ENCODE measurements at regions not wholly inside any gene's neighbourhood (a gene's known extent, or its start where the extent isn't known, plus 50 kb on each side); places are given as distances from the start of the nearest gene placed in this dataset.
"Not testable (repeated sequence)": the region's sequence is repeated elsewhere in the genome, so short reads cannot be mapped to it uniquely, and the experiment has no call there.

DNA sequence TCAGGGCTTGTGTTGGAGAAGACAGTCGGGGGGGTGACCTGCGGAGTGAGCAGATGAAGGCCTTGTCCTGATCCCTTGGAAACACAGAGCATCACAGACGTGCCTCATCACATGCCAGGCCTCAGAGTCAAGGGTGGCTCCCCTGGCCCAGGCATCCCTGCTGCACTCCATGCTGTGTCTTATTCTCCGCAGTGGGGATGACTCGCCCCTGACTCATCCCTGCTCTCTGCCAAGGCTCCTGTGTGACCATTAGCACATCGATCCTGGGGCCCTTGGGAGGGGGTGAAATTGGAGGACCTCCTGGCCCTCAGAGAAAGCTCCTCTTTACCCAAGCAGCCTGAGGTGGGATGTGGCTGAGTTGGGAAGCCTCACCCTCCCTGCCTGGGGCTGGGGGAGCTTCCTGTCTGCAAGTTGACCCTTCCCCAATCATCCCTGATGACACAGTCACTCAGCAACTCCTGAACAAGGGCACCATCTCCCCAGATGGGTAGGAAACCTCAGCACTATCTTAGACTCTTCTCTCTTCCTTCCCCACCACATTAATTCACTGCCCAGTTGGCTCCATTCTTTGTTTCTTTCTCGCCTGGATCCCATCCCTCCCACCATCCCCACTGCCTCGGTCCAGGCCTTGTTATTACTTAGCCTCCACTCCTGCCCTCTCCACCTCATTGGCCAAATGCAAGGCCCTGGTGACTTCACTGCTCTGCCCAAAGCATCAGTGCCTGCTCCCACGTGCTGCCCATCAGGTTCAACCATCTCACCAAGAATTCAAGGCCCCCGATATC, 74.6 kb downstream of the CAMK2N1 start:
- no peak for DNase-seq
- no peak for ATAC-seq (replicated peaks)
- Mint-ChIP-seq H3K9me3 (peaks cover 0 to 2% of the 10 kb centered on the region in 2 donors), H3K4me1 (peaks cover 0 to 2% of the 10 kb centered on the region in 2 donors), H3K27me3 (peaks cover 28 to 38% of the 10 kb centered on the region in 2 donors), H3K4me3 (no peak overlapping the region), H3K27ac (no peak overlapping the region), H3K36me3 (no peaks in the 10 kb centered on the region)

DNA sequence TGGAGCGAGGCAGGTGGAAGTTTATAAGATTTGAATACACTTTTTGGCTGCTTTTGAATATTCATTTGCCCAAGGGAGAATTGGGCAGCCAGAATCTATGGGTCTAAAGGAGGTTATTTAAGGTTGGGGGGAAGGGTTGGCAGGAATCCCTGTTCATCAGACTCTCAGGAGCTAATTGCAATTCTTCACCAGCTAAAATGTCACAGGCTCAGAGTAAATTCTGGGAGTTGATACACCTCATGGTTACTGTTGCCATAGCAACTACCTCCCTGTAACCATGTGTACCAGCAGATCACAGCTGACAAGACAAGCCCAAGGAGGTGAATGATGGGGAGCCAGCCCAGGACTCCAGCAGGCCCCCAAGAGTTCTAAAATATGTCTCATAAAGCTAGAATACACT, 75.5 kb downstream of the CAMK2N1 start:
- H3K27ac Mint-ChIP-seq: no peak overlapping the region
- peaks cover 0 to 7% of the 10 kb centered on the region in 2 donors for H3K4me1 Mint-ChIP-seq
- H3K4me3 Mint-ChIP-seq: no peak overlapping the region
- peaks cover 0 to 2% of the 10 kb centered on the region in 2 donors for H3K9me3 Mint-ChIP-seq
- H3K27me3 Mint-ChIP-seq: peaks cover 29 to 41% of the 10 kb centered on the region in 2 donors
- no peaks in the 10 kb centered on the region for H3K36me3 Mint-ChIP-seq
- no peak for DNase-seq
- ATAC-seq (replicated peaks): no peak

DNA sequence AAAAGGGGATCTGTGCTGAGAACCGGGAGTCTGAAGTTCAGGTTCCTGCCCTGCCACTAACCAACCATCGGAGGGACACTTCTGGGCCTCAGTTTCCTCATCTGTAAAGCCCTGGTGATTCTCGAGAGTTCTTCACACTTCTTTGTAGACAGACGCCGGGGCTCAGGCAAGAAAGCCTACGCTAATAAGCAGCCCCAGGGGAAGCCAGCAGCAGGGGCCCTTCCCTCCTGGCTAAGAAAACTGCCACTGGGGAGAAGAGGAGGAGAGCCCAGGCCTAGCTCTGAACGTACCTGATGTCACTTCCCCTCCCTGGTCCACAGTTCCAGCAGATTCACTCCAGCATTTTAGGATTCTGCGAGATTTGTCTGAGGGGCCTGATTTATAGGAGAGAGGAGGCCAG, 76.0 kb downstream of the CAMK2N1 start:
- H3K4me1 Mint-ChIP-seq: peaks cover 0 to 9% of the 10 kb centered on the region in 2 donors
- no peak overlapping the region for H3K27ac Mint-ChIP-seq

DNA sequence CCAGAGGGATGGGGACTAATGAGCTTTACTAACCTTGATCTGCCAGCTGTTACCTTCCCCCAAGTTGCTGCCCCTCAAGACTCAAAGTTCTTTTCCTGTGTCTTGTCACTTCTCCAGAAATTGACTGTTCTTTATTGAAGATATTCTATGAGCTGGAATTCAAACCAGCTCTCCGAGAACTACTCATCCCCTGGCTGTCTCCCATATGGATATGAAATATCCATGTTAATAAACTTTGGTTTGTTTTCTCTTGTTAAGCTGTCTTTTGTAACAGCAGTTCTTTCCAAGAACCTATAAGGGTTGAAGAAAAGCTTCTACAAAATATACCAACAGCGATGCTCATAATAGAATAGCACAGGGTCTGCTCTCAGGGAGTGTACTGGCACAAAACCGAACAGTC, 77.0 kb downstream of the CAMK2N1 start:
- Mint-ChIP-seq H3K4me1 (peaks cover 0 to 12% of the 10 kb centered on the region in 2 donors), H3K27me3 (peaks cover 37 to 55% of the 10 kb centered on the region in 2 donors), H3K36me3 (no peaks in the 10 kb centered on the region), H3K27ac (no peak overlapping the region), H3K9me3 (no peaks in the 10 kb centered on the region), H3K4me3 (no peak overlapping the region)
- DNase-seq: no peak
- no peak for ATAC-seq (replicated peaks)

More for the DNA sequence above, 76.0 kb downstream of the CAMK2N1 start:
- Mint-ChIP-seq H3K36me3 (no peaks in the 10 kb centered on the region), H3K27me3 (peaks cover 33 to 45% of the 10 kb centered on the region in 2 donors), H3K9me3 (peaks cover 0 to 2% of the 10 kb centered on the region in 2 donors), H3K4me3 (no peak overlapping the region)
- no peak for ATAC-seq (replicated peaks)
- no peak for DNase-seq

DNA sequence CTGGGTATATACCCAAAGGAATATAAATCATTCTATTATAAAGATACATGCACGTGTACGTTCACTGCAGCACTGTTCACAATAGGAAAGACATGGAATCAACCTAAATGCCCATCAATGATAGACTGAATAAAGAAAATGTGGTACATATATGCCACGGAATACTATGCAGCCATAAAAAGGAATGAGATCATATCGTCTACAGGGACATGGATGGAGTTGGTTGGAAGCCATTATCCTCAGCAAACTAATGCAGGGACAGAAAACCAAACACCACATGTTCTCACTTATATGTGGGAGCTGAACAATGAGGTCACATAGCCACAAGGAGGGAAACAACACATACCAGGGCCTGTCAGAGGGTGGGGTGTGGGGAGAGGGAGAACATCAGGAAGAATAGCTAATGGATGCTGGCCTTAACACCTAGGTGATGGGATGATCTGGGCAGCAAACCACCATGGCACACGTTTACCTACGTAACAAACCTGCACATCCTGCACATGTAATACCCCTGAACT, 77.8 kb downstream of the CAMK2N1 start:
- H3K4me1 Mint-ChIP-seq: peaks cover 0 to 12% of the 10 kb centered on the region in 2 donors
- not testable (repeated sequence) for H3K27ac Mint-ChIP-seq; DNase-seq; H3K9me3 Mint-ChIP-seq; ATAC-seq (replicated peaks); H3K4me3 Mint-ChIP-seq; H3K36me3 Mint-ChIP-seq
- H3K27me3 Mint-ChIP-seq: peaks cover 39 to 58% of the 10 kb centered on the region in 2 donors

DNA sequence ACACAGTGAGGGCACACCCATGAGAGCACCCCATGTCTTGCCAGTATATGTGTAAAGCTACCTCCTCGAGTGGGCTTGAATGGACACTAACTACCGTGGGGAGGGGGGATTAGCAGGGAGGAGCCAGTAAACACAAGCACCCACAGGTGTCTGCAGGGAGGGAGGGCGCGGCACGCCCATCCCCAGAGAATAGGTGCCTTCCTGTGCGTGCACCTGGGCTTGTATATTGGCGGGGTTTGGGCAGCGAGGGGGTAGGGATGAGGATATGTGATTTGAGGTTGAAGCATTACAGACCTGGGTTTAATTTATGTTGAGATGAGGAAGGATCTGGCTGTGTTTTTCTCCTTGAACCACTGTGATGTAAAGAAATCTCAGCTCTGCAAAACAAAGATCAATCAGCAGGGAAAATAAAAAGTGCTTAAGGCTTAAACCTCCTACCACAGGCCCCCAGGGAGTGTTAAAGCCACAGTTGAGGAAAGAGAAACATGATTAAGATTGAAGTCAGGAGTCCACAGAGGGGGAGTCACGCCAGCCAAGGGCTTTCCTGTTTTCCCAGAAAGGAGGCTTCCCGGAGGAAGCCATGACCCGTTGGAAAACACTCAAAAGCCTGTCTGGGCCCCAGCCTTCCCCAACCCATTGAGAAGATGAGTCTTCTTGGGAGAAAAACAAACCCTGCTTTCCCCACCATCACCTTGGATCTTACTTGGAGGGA, 80.0 kb downstream of the CAMK2N1 start:
- Mint-ChIP-seq H3K27me3 (peaks cover 47 to 66% of the 10 kb centered on the region in 2 donors), H3K36me3 (no peaks in the 10 kb centered on the region), H3K27ac (no peak overlapping the region), H3K4me3 (no peak overlapping the region), H3K4me1 (peaks cover 0 to 12% of the 10 kb centered on the region in 2 donors), H3K9me3 (no peaks in the 10 kb centered on the region)
- DNase-seq (no peak), ATAC-seq (replicated peaks) (no peak)

DNA sequence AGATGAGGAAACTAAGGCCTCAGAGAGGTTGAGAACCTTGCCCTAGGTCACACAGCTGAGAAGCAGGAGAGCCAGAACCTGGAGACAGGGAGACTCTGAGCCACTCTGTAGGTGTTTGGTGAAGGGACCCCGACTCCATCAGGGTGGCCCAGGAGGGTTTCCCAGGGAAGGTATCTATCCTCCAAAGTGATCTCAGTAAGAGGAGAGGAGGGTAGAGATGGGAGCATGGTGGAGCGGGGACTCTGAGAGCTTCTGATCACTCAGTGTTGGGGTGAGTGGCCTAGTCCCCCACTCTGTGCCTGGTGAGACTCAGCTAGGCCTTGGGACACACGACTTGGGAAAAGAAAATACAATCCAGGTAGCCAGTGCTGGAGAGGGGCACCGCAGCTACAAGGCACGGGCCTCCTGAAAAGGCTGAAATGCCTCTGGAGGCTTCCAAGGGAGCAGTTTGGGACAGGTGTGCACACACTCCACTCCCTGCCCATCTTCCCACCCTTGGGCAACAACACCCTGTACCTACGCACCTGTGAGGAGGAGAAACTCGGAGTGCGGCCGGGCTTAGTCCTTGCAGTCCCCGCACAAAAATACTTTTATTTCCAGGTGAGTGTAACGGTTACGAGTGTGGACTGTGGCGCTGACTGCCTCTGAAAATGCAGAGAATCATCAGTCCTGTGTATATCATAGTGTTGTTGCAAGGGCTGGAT, 80.8 kb downstream of the CAMK2N1 start:
- DNase-seq (no peak), ATAC-seq (replicated peaks) (no peak)
- H3K4me3 Mint-ChIP-seq: no peak overlapping the region
- peaks cover 2 to 13% of the 10 kb centered on the region in 2 donors for H3K4me1 Mint-ChIP-seq
- no peaks in the 10 kb centered on the region for H3K36me3 Mint-ChIP-seq
- H3K9me3 Mint-ChIP-seq: no peaks in the 10 kb centered on the region
- no peak overlapping the region for H3K27ac Mint-ChIP-seq
- H3K27me3 Mint-ChIP-seq: peaks cover 49 to 71% of the 10 kb centered on the region in 2 donors
